CMK (cell line): ENCODE measurements at regions not wholly inside any gene's neighbourhood (a gene's known extent, or its start where the extent isn't known, plus 50 kb on each side); places are given as distances from the start of the nearest gene placed in this dataset.
"Not testable (repeated sequence)": the region's sequence is repeated elsewhere in the genome, so short reads cannot be mapped to it uniquely, and the experiment has no call there.

Experiments used
- DNase-seq: peaks from one replicate; pipeline ENCODE4 v3.0.0-alpha.2; 2010; ENCODE audit warnings: low read depth

DNA sequence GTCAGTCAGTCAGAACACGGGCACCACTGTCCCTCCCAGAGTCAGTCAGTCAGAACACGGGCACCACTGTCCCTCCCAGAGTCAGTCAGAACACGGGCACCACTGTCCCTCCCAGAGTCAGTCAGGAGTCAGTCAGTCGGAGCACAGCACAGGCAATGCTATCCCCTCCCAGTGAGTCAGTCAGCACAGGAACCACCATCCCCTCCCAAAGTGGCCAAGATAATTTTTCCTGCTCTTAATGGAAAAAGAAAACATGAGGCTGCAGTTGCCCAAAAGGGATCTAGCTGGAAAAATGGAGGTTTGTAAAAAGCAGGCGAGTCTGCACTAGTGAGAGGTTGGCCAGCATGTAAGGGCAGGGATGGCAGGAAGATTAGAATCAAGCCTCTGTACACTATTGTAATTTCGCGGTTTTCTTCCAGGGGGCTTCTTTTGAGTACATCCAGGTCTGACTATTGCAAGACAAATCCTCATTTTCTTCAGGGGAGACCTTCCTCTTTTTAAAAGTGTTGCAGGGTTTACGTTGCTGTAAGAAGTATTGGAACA is 213.8 kb downstream of the SIPA1L2 start:
- no peak for DNase-seq

- DNase-seq: not testable (repeated sequence)
Measured at GRCh38 chr1:232415481-232415880, 214.5 kb downstream of the SIPA1L2 start.

- DNase-seq: no peak
Measured at GRCh38 chr1:232414100-232414499, 215.8 kb downstream of the SIPA1L2 start.

DNA sequence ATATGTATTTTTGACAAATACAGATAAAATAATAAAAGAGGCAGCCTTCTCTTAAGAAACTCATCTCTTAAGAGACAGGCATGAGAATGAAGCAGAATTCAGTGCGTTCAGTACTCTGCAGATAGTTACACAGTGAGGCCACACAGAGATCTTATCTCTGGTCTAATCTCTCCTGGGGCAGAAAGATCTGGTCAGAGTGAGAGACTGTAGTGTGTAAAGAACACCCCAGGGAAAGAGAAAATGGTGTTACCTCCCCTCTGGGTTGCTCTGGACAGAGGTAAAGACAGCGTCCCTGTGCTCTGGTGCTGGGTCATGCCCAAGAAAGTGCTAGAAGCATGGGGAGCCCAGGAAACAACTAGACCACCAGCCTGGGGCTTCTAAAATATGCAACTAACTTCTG is 216.3 kb downstream of the SIPA1L2 start:
- DNase-seq: no peak

GRCh38 chr1:232409584-232409983 is 220.3 kb downstream of the SIPA1L2 start:
- DNase-seq: no peak

DNA sequence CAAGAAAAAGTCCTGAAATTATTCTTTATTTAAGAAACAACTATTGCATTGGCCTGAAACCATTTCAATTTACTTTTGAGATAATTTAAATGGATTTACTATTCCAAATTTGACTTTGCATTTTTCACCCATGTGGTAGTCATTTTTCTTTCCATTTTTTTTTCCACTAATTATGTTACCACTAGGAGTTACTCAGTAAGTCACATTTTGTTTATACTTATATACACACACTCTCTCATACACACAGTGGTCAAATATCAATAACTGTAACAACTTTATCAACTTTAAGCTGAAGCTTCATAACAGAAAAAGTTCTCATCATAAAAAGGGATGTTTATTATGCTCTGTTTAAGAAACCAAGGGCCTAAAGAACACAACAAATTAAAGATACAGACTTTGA is 222.8 kb downstream of the SIPA1L2 start:
- no peak for DNase-seq

GRCh38 chr1:232405781-232406180 is 224.2 kb downstream of the SIPA1L2 start:
- DNase-seq: no peak

DNA sequence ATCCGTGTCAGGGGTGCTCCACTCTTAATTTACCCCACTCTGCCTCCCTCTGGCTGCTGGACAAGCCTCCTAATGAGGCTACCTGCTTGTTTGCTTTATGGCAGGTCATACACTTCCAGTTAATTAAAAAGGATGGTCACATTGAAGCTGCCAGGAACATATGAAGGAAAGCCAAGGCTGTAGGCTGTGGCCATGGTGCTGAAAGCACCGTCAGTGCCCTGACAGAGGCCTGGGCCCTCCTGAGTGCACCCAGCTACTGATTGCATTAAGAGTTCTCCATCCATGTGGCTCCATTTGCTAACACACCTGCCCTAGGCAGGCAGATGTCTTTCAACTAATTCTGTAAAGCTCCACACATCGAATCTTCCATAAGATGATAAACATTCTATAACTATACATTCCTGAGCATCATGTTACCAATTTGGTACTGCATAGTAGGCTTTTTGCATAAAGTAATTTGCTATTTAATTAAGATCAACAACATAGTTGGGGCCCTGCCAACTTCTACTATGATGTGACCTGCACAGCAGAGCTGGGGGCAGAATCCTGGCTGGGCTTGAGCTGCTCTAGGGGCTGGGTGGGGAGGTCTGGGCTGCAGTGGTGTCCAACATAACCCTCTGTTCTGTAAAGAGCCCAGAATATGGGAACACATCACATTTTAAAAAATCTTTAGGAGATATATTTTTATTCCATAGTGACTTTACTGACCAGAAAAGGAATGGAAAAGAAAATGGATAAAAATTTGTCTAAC is 224.8 kb downstream of the SIPA1L2 start:
- DNase-seq: no peak

DNA sequence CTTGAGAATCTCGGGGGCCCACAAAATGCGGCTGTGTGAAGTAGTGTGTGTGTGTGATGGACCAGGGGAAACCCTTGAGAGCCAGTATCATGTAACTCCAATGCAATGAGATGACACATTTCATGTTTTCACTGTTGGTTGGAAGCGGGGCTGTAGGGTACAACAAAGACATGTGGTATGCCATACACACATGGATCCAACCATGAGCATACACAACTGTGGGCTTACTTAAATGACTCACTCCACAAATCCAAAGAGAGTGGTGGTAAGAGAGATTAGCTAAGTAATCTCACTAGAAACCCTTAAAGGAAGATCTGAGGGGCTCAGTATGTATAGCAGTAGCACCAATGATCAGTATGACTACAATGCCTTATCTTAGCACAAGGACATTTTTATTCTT is 225.7 kb downstream of the SIPA1L2 start:
- DNase-seq: no peak

DNA sequence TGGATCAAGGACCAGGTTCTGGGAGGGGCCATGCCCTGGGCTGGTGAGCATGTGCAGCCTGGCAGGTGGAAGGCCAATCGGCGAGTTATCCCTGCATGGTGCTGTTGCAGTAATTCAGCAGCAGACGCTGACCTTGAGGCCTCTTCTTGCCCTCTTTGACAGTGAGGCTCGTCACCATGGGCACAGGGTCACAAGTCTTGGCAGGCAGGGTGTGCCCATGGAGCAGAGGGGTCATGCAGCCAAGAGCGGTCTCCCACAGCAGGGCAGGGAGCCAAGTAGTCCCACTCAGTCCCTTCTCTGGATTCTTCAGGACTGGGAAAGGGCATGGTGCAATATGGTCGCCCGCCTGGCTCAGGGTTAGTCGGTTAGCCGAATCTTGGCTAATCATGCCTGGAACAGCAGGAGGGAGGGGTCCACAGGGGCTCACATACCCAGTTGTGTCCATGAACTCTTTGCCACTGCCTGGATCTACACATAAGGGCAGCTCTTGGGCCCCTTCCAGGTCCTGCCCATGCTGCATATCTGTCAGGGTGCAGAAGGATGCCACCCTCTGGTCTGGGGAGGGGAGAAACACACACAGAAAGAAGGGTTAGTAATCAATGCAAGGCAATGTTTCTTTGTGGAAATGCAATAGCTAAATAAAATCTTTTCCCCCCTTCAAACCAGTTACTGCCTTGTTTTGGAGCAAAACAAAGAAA is 226.8 kb downstream of the SIPA1L2 start:
- no peak for DNase-seq

- DNase-seq: no peak
Measured at GRCh38 chr1:232398823-232399222, 231.1 kb downstream of the SIPA1L2 start.

DNA sequence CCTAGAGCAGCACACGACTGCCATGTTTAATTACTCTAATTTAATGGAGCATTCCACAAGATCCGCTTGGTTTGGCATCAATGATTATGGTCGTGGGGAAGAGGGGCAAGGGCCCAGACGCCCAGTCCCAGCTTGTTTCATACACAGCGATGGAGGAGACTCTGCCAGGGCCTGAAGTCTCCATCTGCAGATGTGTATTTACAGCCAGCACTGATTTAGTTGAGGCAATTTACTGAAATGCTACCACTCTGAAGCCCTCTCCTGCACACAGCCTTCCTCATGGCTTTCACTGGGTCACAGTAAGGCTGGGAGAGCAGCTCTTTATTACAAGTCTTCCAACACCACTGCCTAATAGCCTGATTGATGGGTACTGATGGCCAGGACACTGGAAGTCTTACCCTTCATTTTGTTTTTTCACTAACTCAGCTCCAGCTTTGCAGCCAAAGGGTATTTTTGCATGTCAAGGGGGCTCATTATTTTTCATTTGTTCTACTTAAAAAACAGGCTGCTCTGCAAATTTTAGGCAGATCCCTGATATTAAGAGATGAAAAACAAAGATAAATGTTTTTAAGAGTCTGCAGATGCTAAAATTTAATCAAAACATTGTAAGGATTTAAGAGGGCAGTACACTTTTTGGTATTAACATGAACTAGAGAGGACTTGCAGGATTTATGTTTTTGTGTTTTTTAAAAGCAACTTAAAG is 236.3 kb downstream of the SIPA1L2 start:
- DNase-seq: no peak

DNA sequence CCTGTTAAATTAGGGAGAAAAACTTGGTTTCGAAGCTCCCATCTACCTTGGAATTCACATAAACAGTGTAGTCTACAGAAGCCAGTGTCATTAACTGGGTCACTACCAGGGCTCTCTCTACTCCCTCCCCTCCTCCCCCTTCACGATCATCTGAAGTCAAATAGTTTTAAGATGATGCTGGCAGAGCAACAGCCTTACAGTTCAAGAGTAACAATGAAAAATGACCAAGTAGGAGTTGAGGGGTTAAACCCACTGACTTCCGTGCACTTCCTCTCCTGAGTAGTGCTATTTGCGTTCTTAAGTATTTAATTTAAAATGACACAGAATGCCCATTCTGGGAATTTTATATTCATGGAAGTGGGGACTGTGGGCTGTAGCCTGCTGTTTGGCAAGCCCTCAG is 236.9 kb downstream of the SIPA1L2 start:
- no peak for DNase-seq

GRCh38 chr1:232390590-232390989 is 239.3 kb downstream of the SIPA1L2 start:
- DNase-seq: no peak

DNA sequence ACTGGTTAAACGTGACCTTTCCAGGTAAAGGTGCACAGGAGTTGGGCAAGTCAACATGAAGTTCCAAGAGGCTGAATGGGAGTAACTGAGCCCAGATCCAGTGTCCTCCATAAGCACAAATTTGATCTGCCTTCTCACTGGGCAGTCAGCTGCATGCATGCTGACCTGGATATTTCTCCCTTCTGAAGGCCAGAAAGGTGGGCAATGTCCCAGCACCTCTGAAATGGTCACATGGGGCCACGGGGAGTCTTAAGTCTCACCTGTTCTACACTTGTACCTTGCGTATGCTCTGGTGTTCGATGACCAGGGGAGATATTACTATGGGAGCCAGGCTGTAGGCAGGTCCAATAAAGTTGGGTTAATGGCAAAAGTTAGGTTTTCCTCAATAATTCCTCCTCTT is 240.2 kb downstream of the SIPA1L2 start:
- no peak for DNase-seq

GRCh38 chr1:232388363-232388762 is 241.6 kb downstream of the SIPA1L2 start:
- DNase-seq: no peak

- no peak for DNase-seq
Measured at GRCh38 chr1:232386721-232387510, 243.0 kb downstream of the SIPA1L2 start.

GRCh38 chr1:232386294-232386693 is 243.6 kb downstream of the SIPA1L2 start:
- no peak for DNase-seq

DNA sequence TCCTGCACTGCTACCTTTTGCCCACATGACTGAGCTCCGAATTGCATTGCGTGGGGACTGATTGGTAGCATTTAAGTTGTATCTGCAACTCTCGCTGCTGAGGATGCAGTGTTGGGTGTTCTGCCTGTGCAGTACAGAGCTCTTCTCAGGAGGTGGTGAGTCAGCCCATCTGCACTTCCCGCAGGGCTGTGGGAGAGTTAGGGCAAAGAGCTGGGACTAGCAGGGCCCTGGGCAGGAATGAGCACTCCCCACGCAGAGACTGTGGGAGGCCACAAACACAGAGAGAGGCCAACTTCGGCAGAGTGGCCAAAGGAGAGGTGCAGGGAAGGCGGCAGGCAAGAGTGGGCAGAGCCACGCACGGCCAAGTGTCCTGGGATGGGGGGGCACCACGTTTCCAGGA is 244.7 kb downstream of the SIPA1L2 start:
- DNase-seq: no peak

- DNase-seq: no peak
Measured at GRCh38 chr1:232384171-232384883, 245.6 kb downstream of the SIPA1L2 start.

- no peak for DNase-seq
Measured at GRCh38 chr1:232383455-232384123, 246.3 kb downstream of the SIPA1L2 start.
